ENCODE measurements at regions not wholly inside any gene's neighbourhood (a gene's known extent, or its start where the extent isn't known, plus 50 kb on each side); places are given as distances from the start of the nearest gene placed in this dataset.

- TF ChIP-seq, protein P1, sequence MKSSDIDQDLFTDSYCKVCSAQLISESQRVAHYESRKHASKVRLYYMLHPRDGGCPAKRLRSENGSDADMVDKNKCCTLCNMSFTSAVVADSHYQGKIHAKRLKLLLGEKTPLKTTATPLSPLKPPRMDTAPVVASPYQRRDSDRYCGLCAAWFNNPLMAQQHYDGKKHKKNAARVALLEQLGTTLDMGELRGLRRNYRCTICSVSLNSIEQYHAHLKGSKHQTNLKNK (CRISPR knock-in tag; IDR thresholded peaks at IDR 0.05): no peak
- TF ChIP-seq ZNF396 (CRISPR knock-in tag; IDR thresholded peaks at IDR 0.05; ENCODE audit: borderline replicate concordance) (no peak), ZNF416 (CRISPR knock-in tag; IDR thresholded peaks at IDR 0.05) (no peak)
Observed at GRCh38 chr15:21267226-21267625, 173.1 kb downstream of the POTEB3 start.
